ENCODE measurements at regions not wholly inside any gene's neighbourhood (a gene's known extent, or its start where the extent isn't known, plus 50 kb on each side); places are given as distances from the start of the nearest gene placed in this dataset.

DNA sequence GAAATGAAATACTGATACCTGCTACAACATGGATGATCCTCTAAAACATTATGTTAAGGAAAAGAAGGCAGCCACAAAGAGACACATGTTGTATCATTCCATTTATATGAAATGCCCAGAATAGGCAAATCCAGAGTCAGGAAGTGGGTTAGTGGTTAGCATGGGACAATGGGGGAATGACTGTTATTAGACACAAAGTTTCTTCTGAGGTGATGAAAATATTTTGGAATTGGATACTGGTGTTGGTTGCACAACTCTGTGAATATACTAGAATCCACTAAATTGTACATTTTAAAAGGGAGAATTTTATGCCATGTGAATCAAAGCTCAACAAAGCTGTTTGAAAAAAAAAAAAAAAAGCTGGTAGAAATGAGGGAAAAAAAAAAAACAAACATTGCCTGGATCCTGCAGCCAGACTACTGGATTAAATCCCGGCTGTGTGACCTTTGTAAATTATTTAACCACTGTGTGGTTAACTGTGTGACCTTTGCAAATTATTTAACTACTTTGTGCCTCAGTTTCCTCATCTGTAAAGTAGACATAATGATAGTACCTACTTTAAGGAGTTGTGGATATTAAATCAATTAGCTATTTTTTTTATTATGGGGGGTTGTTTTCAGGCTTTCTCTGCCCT is 75.6 kb upstream of the PRICKLE2 start:
- Histone ChIP-seq H3K27ac (no peak overlapping the region), H3K4me1 (no peaks in the 10 kb centered on the region), H3K36me3 (no peaks in the 10 kb centered on the region), H3K4me3 (no peak overlapping the region), H3K9me3 (peaks cover 0 to 11% (median 0%) of the 10 kb centered on the region in 4 donors), H3K27me3 (no peaks in the 10 kb centered on the region)
- no peak for TF ChIP-seq POLR2A (IDR thresholded peaks at IDR 0.05)
- TF ChIP-seq CTCF (IDR thresholded peaks at IDR 0.05), result no peak
- no peak for TF ChIP-seq EP300 (IDR thresholded peaks at IDR 0.05)
- 20 to 25% methylated on average over 1 of the region's 1 CpG for WGBS, 2 donors
- DNase-seq (ENCODE audit: low spot score in 2 of 2), result no peak

GRCh38 chr3:64299206-64299605 is 73.9 kb upstream of the PRICKLE2 start:
- H3K4me3 ChIP-seq, result no peak overlapping the region
- no peak for DNase-seq (ENCODE audit: low spot score in 2 of 2)
- no peaks in the 10 kb centered on the region for H3K27me3 ChIP-seq
- TF ChIP-seq POLR2A (IDR thresholded peaks at IDR 0.05) (no peak), CTCF (IDR thresholded peaks at IDR 0.05) (no peak), EP300 (IDR thresholded peaks at IDR 0.05) (no peak)
- H3K4me1 ChIP-seq, result no peaks in the 10 kb centered on the region
- 81 to 84% methylated on average over 1 of the region's 1 CpG for WGBS, 2 donors
- peaks cover 0 to 11% (median 0%) of the 10 kb centered on the region in 4 donors for H3K9me3 ChIP-seq
- H3K27ac ChIP-seq, result no peak overlapping the region
- no peaks in the 10 kb centered on the region for H3K36me3 ChIP-seq

DNA sequence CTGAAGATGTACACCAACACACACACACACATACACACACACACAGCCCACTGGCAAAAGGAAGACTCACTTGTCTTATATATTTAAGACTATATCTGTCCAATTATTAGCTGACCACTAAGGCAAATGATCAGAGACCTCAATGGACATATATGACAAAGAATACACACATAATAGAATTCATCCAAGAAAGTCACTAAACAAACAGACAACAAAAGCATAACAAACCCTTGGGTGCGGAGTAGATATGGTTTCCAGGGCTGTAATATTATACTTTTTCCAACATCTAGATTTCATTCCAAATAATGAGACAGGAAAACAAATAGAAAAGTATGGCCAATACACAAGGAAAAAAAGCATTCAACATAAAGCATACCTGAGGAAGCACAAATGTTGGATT is 72.3 kb upstream of the PRICKLE2 start:
- Histone ChIP-seq H3K36me3 (no peaks in the 10 kb centered on the region), H3K4me1 (peaks cover 0 to 4% (median 0%) of the 10 kb centered on the region in 4 donors), H3K27ac (no peak overlapping the region), H3K9me3 (peaks cover 0 to 11% (median 0%) of the 10 kb centered on the region in 4 donors), H3K27me3 (no peaks in the 10 kb centered on the region), H3K4me3 (no peak overlapping the region)
- WGBS, 2 donors, result 65 to 100% methylated on average over 1 of the region's 1 CpG
- TF ChIP-seq POLR2A (IDR thresholded peaks at IDR 0.05) (no peak), CTCF (IDR thresholded peaks at IDR 0.05) (no peak), EP300 (IDR thresholded peaks at IDR 0.05) (no peak)
- DNase-seq (ENCODE audit: low spot score in 2 of 2), result no peak

DNA sequence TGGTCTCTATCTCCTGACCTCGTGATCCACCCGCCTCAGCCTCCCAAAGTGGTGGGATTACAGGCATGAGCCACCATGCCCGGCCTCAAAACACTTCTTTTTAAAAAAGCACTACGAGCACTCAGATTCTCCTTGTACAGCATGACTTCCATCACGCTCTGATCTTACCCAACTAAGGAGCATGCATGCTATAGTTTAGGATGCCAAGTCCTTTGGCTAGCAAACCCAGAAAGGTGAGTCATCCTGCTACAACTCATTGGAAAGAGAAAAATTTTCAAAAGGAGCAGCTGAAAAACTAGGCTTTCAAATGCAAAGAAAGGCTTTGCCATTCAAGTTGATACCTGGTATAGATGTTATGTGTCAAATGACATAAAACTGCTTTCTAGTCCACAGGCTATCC is 70.3 kb upstream of the PRICKLE2 start:
- peaks cover 0 to 11% (median 0%) of the 10 kb centered on the region in 4 donors for H3K9me3 ChIP-seq
- H3K4me1 ChIP-seq, result peaks cover 0 to 21% (median 4%) of the 10 kb centered on the region in 4 donors
- H3K27me3 ChIP-seq, result no peaks in the 10 kb centered on the region
- TF ChIP-seq EP300 (IDR thresholded peaks at IDR 0.05), result no peak
- no peak for TF ChIP-seq POLR2A (IDR thresholded peaks at IDR 0.05)
- no peak for TF ChIP-seq CTCF (IDR thresholded peaks at IDR 0.05)
- no peak overlapping the region for H3K4me3 ChIP-seq
- H3K27ac ChIP-seq, result no peak overlapping the region
- DNase-seq (ENCODE audit: low spot score in 2 of 2), result peak in 1 of 2 donors; percentile 47
- WGBS, 2 donors, result 85 to 86% methylated on average over 5 of the region's 5 CpGs
- H3K36me3 ChIP-seq, result no peaks in the 10 kb centered on the region

DNA sequence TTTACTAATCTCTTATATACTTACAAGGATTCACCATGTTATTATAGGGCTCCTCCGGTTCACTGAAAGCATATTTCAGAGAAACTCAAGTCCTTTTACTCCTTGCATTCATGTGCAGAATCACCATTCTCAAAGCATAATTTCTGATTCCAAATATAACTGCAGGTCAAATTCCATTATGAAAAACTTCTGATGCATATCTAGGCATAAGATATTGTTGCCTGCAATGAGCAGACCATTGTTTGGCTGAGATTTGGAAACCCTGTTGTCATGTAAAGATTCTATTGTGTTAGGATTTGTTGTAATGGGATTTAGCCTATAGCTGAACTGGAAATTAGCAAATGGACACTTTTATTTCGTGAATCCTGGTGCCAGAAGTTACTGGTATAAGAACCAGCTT is 69.5 kb upstream of the PRICKLE2 start:
- Histone ChIP-seq H3K4me3 (no peak overlapping the region), H3K4me1 (peaks cover 0 to 21% (median 4%) of the 10 kb centered on the region in 4 donors), H3K27me3 (no peaks in the 10 kb centered on the region), H3K27ac (no peak overlapping the region), H3K36me3 (no peaks in the 10 kb centered on the region), H3K9me3 (peaks cover 0 to 11% (median 0%) of the 10 kb centered on the region in 4 donors)
- TF ChIP-seq POLR2A (IDR thresholded peaks at IDR 0.05), result no peak
- DNase-seq (ENCODE audit: low spot score in 2 of 2), result no peak
- WGBS, 2 donors, result 69 to 73% methylated on average over 2 of the region's 2 CpGs

Measured in tibial nerve (tissue), 4 donors.